ENCODE measurements at regions not wholly inside any gene's neighbourhood (a gene's known extent, or its start where the extent isn't known, plus 50 kb on each side); places are given as distances from the start of the nearest gene placed in this dataset.

DNA sequence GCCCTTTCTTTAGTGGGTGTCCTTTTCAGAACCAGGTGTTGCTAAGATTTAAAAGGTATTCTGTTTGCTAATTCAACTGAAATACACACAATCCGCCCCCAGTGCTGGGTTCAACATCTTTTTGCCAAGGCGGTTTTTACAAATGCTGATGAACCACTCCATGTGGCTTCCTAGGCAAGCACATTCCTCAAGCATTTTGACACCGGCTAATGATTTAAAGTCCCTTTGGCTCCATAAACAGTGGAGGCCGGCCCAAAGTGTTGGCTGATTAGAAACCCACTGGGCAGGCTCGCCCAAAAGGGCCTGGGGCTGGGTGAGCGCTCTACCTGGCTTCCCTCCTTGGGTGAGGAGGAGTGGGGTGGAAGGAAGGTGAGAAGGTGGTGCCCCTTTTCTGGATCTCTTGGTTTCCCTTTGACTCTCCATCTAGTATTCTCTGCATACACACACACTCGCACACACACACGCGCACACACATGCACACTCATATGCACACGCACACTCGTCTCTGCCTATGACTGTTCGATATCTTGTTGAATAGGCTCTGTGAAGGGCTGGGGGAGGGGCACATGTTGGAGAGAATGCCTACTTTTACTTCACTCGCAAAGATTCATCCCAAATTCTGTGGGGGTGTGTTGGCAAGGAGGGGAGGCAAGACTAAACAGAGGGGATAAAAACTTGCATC lies 66.7 kb upstream of the ARMC2 start:
- no peak overlapping the region for H3K27ac ChIP-seq
- TF ChIP-seq, protein P1, sequence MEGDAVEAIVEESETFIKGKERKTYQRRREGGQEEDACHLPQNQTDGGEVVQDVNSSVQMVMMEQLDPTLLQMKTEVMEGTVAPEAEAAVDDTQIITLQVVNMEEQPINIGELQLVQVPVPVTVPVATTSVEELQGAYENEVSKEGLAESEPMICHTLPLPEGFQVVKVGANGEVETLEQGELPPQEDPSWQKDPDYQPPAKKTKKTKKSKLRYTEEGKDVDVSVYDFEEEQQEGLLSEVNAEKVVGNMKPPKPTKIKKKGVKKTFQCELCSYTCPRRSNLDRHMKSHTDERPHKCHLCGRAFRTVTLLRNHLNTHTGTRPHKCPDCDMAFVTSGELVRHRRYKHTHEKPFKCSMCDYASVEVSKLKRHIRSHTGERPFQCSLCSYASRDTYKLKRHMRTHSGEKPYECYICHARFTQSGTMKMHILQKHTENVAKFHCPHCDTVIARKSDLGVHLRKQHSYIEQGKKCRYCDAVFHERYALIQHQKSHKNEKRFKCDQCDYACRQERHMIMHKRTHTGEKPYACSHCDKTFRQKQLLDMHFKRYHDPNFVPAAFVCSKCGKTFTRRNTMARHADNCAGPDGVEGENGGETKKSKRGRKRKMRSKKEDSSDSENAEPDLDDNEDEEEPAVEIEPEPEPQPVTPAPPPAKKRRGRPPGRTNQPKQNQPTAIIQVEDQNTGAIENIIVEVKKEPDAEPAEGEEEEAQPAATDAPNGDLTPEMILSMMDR (IDR thresholded peaks at IDR 0.05) = no peak
- TF ChIP-seq ZFX (IDR thresholded peaks at IDR 0.05; ENCODE audit: borderline replicate concordance) = no peak

DNA sequence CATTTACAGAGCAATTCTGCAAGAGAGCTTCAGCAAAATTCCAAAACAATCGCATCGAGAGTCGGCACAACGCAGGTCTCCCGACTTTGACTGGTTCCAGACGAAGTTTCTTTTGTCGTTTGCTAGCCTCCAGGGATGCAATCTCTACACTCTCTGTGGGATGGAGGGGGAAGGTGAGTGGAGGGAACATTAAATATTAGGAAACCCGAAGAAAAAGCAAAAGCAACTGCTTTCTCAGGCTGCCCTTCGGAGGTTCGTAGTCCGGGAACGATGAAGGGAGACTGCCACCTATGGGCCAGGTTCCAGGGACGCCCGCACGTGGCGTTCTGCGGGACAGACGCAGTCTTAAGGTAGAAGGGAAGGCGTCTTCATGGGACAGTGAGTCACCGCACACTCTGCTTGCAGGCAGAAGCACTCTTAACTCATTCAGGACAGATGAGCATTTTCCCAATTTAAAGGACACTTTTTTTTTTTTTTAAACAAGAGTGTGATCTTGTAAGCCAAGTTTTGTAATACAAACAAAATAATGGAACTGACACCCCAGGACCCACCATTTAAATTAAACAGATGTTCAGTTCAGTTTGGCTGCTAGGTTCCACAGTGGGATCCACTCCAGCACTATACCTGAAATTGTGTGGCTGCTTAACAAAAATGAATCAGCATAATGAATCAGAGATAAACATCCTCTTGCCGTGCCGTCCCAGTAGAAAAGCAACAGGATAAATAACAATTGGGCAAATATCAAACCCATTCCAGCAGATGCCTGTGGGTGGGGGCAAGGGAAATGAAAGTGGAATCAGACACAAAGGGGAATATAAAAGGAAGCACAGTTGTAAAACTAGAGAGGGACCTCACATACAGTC lies 65.8 kb upstream of the ARMC2 start:
- TF ChIP-seq ZFX (IDR thresholded peaks at IDR 0.05; ENCODE audit: borderline replicate concordance) = no peak
- TF ChIP-seq, protein P1 (IDR thresholded peaks at IDR 0.05) = peak; percentile 90
- H3K27ac ChIP-seq = no peak overlapping the region

DNA sequence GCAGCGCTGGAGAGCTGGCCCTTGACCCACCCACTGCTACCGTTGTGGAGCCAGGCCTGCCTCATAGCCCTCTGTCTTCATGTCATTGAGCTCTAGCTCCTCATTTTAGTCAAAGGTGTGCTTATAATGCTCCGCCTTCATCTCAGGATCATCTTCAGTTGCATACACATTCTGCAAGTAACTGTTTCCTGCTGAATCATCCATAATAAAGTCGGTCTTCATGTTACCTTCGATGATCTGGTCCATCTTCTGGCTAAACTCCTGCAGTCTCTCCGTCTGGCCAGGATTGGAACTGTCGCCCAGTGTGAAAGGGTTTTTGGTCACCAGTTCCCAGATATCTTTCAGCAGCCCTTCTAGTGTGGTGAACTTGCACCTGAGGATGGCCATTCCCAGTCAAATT lies 62.6 kb upstream of the ARMC2 start:
- no peak overlapping the region for H3K27ac ChIP-seq
- TF ChIP-seq, protein P1 (IDR thresholded peaks at IDR 0.05) = no peak
- no peak for TF ChIP-seq ZFX (IDR thresholded peaks at IDR 0.05; ENCODE audit: borderline replicate concordance)

DNA sequence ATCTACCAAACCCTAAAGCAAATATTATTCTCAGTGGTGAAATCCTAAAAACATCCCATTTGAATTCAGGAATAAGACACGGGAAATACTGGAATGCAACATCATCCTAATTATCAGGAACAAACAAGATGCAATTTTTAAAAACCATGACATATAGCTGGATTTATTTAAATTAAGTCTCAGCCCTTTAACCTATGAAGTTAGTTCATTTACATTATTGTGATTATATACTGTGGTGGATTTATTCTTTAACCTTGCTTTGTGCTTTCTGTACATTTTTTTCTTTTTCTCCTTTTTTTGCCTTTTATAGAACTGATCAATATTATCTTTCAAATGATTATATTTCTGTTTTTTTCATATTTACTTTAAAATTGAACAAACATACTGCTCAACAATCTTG lies 59.8 kb upstream of the ARMC2 start:
- H3K27ac ChIP-seq = no peak overlapping the region
- TF ChIP-seq, protein P1 (IDR thresholded peaks at IDR 0.05) = no peak
- TF ChIP-seq ZFX (IDR thresholded peaks at IDR 0.05; ENCODE audit: borderline replicate concordance) = no peak

DNA sequence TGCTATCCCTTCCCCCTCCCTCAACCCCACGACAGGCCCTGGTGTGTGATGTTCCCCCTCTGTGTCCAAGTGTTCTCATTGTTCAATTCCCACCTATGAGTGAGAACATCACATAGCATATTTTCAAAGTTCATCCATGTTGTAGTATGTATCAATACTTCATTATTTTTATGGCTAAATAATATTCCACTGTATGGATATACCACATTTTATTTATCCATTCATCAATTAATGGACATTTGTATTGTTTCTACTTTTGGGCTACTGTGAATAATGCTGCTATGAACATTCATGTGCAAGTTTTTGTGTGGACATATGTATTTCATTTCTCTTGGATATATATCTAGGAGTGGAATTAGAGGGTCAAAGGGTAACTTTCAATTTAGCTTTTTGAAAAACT lies 58.7 kb upstream of the ARMC2 start:
- H3K27ac ChIP-seq = no peak overlapping the region
- TF ChIP-seq, protein P1 (IDR thresholded peaks at IDR 0.05) = no peak
- no peak for TF ChIP-seq ZFX (IDR thresholded peaks at IDR 0.05; ENCODE audit: borderline replicate concordance)

DNA sequence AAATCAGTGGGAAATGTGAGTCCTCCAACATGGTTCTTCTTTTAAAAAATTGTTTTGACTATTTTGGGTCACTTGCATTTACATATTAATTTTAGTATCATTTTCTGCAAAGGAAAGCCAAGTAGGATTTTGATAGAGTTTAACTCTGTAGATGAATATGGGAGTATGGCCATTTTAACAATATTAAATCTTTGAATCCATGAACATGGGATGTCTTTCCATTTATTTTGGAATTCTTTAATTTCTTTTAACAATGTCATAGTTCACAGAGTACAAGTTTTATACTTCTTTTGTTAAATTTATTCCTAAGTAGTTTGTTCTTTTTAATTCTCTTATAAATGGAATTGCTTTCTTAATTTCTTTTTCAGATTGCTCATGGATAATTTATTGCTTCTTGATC lies 56.5 kb upstream of the ARMC2 start:
- no peak overlapping the region for H3K27ac ChIP-seq
- no peak for TF ChIP-seq ZFX (IDR thresholded peaks at IDR 0.05; ENCODE audit: borderline replicate concordance)

DNA sequence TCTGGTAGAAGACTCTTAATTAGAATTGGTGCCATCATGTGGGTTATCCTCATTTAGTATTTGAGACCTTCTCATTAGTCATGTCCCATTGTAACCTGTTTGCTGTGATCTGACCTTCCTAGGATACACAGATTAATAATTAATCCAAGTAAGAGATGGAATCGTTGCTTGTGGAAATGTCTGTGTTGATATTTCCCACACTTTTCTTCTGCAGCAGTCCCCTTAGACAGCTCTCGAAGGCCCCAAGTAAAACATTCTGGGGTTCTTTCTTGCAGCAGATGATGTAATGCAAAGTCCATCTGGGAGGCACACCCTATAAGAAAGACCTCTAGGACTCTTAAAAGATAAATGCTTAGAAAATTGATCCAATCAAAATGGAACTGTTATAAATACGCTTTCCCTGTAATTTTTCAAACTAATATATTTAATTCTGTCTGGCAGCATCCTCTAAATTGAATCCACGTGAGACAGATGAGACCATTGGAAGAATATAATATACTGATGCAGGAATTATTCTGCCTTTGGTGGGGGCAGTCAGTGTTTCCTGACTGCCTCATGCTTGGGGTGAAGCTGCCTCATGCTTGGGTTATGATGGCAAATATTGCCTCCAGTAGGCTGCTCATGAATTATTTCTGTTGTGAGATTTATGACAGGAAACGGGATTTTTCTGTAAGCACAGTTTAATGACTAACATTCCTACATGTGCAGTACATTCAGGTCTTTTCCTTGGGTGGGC lies 54.5 kb upstream of the ARMC2 start:
- TF ChIP-seq ZFX (IDR thresholded peaks at IDR 0.05; ENCODE audit: borderline replicate concordance) = no peak
- TF ChIP-seq, protein P1 (IDR thresholded peaks at IDR 0.05) = no peak
- peak overlapping the region; percentile 16; the same call in 1 of the 2 replicates for H3K27ac ChIP-seq
